HG03139 (cell line): ENCODE measurements at regions not wholly inside any gene's neighbourhood (a gene's known extent, or its start where the extent isn't known, plus 50 kb on each side); places are given as distances from the start of the nearest gene placed in this dataset.

Experiments used
- ATAC-seq: cut with Tn5 transposase; IDR thresholded peaks from one replicate; pipeline ENCODE4 v1.9.1; 2021; ENCODE audit not compliant: unreplicated experiment

DNA sequence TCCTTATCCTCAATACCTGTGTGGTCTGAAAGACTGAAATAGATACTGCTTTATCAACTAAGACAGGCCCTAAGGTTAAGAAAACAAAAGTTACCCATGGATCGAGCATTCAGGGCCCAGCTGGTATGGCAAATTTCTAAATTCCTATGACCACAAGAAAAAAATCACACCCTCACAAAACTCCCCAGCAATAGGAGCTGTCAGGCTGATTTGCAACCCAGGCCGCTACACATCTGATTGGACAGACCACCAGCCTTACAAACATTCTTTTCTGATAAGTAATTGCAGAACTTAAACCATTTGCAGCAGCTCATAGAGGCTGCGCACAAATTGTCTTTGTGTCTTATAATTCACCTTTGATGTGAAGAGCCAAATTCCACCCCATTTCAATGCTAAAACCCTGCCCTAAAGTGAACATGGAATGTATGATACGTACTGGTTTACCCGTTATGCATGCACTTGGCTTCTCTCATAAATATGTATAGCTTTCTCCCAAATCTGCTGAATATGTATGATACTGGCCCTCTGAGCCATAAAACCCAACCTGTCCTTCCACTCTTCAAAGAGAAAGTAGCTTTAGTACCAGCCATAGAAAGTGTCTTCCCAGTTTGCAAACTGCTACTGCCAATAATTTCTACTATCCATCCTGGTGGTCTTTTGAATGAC lies 842.5 kb downstream of the GRID1 start:
- ATAC-seq, result no peak

DNA sequence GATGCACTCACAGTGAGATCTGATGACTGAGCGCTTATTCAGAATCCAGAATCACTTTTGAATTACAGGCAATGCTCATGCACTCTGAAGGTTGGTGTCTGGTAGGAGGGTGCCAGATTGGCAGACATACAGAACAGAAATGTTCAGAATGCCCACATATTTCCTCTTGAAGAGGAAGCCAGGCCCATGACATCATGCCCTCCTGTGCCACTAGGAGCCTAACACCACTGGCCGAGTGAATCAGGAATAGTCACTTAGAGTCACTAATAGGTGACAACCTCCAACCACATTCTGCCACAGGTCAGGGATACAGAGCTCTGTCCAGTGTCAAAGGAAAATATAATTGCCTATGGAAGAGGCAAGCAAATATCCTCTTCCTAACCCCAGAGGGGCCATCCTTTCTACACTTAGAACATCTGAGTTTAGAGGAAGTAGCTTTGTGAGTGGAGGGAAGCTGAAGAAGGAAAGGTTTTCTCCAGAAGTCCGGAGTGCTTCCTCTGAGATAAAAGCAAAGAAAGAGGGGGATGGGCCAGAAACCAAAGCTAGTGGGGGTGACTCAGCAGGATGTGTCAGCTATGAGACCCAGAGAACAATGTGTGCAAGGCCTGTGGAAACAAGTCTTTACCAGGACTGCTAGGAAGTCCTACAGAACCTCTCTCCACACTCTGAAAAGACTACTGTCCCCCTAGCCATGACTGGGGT lies 838.8 kb downstream of the GRID1 start:
- ATAC-seq, result no peak

DNA sequence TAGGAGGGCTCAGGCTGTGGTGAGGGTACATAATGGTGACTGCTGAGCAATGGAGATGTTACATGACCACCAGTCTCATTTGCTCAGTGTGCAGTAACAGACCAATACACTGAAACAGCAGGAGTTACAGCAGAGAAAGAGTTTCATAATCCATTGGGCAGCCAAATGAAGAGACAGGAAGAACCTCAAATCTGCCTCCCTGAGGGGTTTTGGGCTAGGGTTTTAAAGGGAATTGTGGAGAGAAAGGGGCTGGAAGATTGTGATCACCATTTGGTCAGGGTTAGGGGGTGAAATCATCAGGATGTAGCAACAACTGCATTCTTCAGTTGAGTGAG lies 838.3 kb downstream of the GRID1 start:
- ATAC-seq, result no peak

DNA sequence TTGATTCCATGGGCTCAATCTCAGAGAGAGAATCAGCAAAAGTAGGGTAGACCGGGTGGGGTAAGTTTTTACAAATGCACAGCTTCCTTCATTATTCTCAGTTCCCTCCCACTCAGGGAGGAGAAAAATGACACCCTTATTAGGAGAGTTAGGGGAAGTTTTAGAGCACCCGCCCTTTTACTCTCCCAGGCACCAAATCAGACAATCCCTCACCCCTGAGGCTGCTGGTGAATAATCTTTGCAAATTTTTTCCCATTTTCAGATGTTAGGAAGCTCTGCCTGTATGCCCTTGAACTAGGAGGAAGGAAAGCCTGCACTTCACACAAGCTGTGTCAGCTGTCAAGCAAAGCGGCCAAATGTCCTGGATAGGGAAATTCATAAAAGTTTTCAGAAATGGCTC lies 834.9 kb downstream of the GRID1 start:
- ATAC-seq, result no peak

DNA sequence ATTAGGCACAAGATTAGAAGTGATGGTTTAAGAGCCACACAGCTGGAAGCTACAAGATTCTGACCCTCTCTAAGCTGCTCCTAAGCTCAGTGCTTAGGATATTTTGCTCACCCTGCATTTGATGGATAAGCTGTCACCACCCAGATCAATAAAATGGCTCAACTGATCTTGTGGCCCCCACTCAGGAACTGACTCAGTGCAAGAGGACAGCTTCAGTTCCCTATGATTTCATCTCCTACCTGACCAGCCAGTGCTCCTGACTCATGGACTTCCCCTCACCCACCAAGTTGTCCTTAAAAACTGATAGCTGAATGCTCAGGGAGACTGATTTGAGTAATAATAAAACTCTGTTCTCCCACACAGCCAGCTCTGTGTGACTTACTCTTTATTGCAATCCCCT lies 833.8 kb downstream of the GRID1 start:
- ATAC-seq, result no peak

DNA sequence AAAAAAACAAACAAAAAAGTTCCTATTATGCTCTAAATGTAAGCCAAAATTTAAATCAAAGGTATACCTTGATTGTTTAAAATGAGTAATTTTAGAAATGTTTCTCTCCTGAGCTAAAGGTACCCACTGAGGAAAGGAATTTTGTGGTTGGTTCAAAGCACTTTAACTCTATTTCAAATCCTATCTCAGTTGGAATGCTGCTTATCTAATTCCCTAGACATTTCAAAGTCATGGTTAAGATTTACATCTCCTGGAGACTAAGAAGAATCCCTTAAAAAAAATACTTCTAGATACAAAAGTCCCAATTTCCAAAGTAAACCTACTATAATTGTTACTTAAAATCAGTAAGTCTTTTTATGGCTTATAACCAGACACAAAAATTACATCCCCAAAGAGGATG lies 830.7 kb downstream of the GRID1 start:
- no peak for ATAC-seq

DNA sequence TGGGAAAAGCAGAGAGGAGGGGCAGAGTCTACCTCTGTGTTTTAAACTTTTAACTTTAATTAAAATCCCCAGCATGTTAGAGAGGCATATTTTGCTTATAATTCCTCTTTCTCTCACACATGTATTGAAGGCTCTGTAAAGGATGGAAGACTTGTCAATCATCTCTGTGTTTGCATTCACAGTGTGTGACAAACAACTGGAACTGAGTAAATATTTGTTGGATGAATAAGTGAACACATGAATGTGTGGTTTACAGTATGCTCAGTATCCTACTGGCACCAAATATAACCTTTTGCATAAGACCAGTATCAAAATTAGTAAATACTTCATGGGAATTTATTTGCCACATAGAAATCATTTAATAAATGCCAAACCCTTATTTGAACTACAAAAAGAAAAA lies 829.0 kb downstream of the GRID1 start:
- no peak for ATAC-seq

DNA sequence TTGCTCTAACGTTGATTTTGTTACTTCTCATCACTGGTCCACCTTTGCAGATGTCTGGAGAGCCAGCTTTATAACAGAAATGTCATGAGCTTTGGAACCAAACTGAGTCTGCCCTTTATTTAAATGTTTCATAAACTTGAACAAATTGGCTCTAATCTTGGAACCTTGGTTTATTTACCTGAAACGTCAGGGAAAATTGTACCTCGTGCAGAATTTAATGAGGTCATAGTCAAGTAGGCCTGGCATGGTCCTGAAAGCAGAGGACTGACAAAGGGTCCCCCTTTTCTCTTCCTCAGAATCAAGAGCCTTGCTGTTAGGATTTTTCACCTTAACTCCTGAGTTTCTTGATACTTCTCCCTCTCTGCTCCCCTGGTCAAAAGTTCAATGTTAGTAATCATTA lies 828.0 kb downstream of the GRID1 start:
- no peak for ATAC-seq

DNA sequence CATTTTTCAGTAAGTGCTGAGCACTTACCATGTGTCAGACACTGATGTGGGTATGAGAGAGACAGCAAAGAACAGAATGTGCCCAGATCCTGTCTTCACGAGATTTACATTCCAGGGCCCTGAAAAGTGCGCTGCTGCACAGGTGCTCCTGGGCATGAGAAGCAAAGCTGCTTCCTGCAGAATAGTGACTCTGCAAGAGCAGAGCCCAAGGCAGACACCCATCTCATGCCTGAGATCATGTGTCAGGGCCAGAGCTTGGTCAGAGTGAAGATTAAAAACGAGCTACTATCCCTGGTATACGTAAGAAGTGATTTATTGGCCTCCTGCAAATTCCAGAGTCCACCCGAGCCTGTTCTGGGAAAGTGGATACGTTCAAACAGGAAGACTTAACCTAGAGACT lies 824.4 kb downstream of the GRID1 start:
- no peak for ATAC-seq

DNA sequence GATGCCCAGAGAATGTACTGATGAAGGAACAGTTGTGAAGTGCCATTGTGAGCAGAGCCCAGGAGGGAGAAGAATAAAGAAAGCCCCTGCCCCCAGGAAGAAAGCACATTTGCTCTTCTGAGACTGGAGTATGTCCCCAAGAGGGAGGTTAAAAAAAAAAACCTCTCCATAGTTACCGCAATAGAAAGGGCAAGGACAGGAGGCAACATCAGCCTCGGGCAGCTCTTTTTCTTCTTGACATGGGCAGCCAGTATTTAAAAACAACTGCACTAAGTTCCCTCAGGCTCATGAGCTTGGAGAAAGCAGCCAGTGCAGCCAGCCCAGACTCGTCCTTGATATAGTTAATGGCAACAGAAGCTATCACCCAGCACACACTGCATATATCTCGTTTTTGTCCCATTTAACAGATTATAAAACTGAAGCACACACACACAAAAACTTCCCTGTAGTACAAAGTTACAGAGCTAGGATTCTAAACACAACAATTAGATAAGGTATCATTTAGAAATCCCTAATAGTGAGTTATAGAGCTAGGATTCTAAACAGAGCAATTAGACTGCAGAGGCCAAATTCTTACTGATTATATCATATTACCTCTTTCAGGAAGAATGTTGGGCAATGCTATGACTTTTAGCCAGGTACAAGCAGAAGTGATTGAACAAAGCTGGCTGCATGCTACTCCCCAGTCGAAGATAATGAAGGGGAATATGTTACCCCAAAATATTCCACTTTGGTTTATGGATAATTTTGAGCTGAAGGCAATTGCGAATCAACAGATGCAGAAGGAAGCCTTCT lies 823.5 kb downstream of the GRID1 start:
- no peak for ATAC-seq

DNA sequence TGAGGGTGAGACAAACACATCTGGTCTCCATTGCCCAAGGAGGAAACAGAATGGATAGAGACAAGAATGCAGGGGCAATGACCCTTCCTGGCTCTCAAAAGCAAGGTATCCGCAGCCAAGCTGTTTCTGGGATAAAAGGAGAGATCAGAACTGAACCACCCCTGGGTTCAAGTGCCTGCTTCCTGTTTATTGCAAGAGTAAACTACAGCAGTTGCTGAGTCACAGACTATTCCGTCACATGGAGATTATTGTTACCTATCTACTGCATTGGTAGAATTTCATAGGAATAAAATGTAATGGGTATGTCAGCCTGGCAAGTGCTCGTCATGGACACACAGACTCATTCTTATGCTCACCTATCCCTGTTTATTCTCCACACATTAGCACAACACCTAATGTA lies 821.6 kb downstream of the GRID1 start:
- ATAC-seq, result no peak

DNA sequence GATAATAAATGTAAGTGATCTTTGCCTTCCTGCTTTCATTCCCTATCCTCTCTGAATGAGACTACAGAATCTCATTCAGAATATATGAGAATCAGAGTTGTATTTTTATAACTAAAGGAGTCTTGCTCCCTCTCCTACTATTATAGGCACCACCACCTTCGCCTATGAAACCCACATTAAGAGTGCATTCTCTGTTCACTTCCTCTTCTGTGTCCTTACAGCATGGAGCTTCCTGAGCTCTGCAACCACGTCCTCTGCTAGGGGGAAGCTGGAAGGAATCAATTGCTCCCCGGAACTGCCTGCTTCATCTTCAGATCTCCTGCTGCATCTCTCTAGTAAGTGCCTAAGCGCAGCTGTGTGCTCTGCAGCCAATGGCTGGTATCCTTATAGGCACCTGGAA lies 820.7 kb downstream of the GRID1 start:
- ATAC-seq, result no peak

DNA sequence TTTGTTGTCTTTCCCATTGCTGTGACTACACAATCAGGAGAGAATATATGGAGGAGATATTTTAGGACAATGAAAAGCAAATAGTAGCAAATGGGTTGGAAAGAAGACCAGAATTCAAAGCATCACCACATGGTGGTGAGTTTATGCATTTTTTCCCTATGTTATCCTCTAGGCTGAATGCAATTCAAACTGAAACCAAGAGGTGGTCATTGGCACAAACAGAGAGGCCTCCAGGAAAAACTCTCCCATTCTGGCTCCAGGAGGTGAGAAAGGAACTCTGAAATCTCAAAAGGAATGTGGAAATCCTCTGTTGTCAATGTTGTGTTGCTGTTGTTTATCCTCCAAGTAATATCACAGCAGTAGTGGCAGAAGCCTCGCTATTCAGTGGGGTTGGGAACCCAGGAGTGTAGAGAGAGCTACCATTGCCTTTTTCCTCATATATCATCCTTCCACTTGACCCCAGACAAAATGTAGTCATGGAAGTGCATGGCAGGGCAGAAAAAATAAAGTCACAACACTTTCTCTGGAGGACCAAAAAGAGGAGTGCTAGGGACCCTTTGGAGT lies 819.1 kb downstream of the GRID1 start:
- no peak for ATAC-seq

DNA sequence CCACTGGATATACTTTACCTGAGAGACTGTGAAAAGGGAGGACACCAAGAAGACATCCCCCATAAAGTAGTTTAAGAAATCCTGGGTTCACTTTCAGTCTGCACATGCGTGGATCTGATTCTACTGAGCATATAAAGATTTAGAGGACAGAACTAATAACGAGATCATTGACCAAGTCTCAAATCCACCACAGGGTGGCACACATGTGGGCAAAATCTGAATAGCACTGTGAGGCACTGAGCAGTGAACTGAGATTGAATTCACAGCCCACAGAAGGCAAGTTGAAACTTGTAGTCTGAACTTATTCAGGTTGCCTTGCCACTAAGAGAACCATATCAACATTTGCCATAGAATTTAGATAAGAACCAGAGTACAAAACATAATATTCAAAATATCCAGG lies 818.6 kb downstream of the GRID1 start:
- ATAC-seq, result peak; percentile 79
